ENCODE measurements at regions not wholly inside any gene's neighbourhood (a gene's known extent, or its start where the extent isn't known, plus 50 kb on each side); places are given as distances from the start of the nearest gene placed in this dataset.

- TF ChIP-seq, protein P1, sequence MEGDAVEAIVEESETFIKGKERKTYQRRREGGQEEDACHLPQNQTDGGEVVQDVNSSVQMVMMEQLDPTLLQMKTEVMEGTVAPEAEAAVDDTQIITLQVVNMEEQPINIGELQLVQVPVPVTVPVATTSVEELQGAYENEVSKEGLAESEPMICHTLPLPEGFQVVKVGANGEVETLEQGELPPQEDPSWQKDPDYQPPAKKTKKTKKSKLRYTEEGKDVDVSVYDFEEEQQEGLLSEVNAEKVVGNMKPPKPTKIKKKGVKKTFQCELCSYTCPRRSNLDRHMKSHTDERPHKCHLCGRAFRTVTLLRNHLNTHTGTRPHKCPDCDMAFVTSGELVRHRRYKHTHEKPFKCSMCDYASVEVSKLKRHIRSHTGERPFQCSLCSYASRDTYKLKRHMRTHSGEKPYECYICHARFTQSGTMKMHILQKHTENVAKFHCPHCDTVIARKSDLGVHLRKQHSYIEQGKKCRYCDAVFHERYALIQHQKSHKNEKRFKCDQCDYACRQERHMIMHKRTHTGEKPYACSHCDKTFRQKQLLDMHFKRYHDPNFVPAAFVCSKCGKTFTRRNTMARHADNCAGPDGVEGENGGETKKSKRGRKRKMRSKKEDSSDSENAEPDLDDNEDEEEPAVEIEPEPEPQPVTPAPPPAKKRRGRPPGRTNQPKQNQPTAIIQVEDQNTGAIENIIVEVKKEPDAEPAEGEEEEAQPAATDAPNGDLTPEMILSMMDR (conservative IDR thresholded peaks at IDR 0.05; ENCODE audit: low read length): no peak
- TF ChIP-seq EZH2phosphoT487 (IDR thresholded peaks at IDR 0.05; ENCODE audit: borderline replicate concordance): no peak
Observed at GRCh38 chr15:66960519-66960918, 104.9 kb upstream of the SMAD3 start.
